A549 (cell line): ENCODE measurements at regions not wholly inside any gene's neighbourhood (a gene's known extent, or its start where the extent isn't known, plus 50 kb on each side); places are given as distances from the start of the nearest gene placed in this dataset.

Experiments used
- EP300 ChIP-seq, 2 experiments: fragments of >200 bp; sonication (Bioruptor Twin); formaldehyde crosslinking; IDR thresholded peaks; 2 replicates in 1 of 2; 3 replicates in 1 of 2; pipeline ENCODE4 v1.6.1; 2016 to 2017
- MYC ChIP-seq: IDR thresholded peaks from 2 replicates; pipeline ENCODE4 v1.6.1; 2012; ENCODE audit warnings: mild to moderate bottlenecking, inconsistent platforms, low read length, improper control_type of control experiment, borderline replicate concordance
- POLR2A ChIP-seq: IDR thresholded peaks from 2 replicates; pipeline ENCODE4 v1.6.1; 2012; ENCODE audit warnings: mild to moderate bottlenecking, low read length
- RAD21 ChIP-seq, 2 experiments: fragments of >200 bp in 1 of 2; sonication (Bioruptor Twin) in 1 of 2; formaldehyde crosslinking in 1 of 2; IDR thresholded peaks in 1 of 2; conservative IDR thresholded peaks in 1 of 2; 2 replicates in 1 of 2; 3 replicates in 1 of 2; pipeline ENCODE4 v1.6.1; 2012 to 2018; ENCODE audit warnings: inconsistent platforms in 1 of 2
- RFX5 ChIP-seq: fragments of 450-650 bp; IDR thresholded peaks from 2 replicates; pipeline ENCODE4 v1.7.1; 2014; ENCODE audit warnings: antibody characterized with exemption, mild to moderate bottlenecking, moderate library complexity
- TF ChIP-seq, protein P1 (sequence below): fragments of >200 bp; sonication (Bioruptor Twin); formaldehyde crosslinking; IDR thresholded peaks from 3 replicates; pipeline ENCODE4 v1.5.1; 2016

DNA sequence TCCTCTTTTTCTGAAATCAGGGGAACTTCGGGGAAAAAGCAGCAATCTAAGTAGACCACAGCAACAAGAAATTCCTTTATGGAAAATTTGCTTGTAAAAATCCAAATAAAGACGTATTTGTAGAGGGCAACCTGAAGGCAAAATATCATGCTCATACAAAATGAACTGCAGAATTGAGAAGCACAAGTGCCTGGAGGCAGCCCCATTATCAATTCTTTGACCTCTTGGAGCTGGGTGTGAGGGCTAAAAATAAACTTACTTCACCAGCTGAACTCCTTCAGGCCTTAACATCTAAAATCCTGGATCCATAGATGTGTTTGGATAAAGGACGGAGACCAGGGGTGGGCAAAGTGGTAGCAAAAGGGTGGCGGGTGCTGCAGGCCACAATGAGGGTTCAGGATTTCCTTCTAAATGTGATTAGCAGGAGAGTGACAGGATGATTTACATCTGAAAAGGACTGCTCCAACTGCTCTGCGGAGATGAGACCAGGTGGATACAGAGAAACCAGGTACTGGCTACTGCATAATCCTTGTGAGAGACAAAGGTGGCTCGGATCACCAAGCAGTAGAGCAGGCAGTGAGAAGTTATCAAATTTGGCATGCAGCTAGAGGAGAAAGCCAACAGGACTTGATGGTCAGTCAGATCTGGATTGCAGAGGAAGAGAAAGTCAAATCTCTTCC lies 81.7 kb upstream of the TJP1 start:
- TF ChIP-seq MYC (no peak), RAD21 (conservative IDR thresholded peaks at IDR 0.05 in 1 of 2, IDR thresholded peaks at IDR 0.05 in 1 of 2) (no peak), POLR2A (no peak), RFX5 (no peak), EP300 (IDR thresholded peaks at IDR 0.05) (no peak)
- TF ChIP-seq, protein P1, sequence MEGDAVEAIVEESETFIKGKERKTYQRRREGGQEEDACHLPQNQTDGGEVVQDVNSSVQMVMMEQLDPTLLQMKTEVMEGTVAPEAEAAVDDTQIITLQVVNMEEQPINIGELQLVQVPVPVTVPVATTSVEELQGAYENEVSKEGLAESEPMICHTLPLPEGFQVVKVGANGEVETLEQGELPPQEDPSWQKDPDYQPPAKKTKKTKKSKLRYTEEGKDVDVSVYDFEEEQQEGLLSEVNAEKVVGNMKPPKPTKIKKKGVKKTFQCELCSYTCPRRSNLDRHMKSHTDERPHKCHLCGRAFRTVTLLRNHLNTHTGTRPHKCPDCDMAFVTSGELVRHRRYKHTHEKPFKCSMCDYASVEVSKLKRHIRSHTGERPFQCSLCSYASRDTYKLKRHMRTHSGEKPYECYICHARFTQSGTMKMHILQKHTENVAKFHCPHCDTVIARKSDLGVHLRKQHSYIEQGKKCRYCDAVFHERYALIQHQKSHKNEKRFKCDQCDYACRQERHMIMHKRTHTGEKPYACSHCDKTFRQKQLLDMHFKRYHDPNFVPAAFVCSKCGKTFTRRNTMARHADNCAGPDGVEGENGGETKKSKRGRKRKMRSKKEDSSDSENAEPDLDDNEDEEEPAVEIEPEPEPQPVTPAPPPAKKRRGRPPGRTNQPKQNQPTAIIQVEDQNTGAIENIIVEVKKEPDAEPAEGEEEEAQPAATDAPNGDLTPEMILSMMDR = no peak
